ENCODE measurements at regions not wholly inside any gene's neighbourhood (a gene's known extent, or its start where the extent isn't known, plus 50 kb on each side); places are given as distances from the start of the nearest gene placed in this dataset.

GRCh38 chr10:57919864-57920263, 347.8 kb downstream of the IPMK start:
- no peak overlapping the region for H3K9ac ChIP-seq (ENCODE audit: low read length in 3 of 3)
- intact Hi-C loops (cut with DNase I), result no loop called here
- no peak overlapping the region for H3K27ac ChIP-seq (ENCODE audit: low read depth in 2 of 2, low read length in 2 of 2)
- no peaks in the 10 kb centered on the region for H3K4me1 ChIP-seq (ENCODE audit: control insufficient read depth in 2 of 3, insufficient read depth in 2 of 3, low read depth in 1 of 3, low read length in 3 of 3)
- no peaks in the 10 kb centered on the region for H3K9me3 ChIP-seq (ENCODE audit: control insufficient read depth in 2 of 3, insufficient read depth in 1 of 3, low read length in 3 of 3)
- no peak for TF ChIP-seq CTCF (IDR thresholded peaks at IDR 0.05; ENCODE audit: borderline replicate concordance, extremely low read depth, insufficient read depth)
- H3K27me3 ChIP-seq (ENCODE audit: control insufficient read depth, insufficient read depth, low read length), result no peaks in the 10 kb centered on the region
- no peak for DNase-seq
- no peaks in the 10 kb centered on the region for H3K36me3 ChIP-seq (ENCODE audit: control insufficient read depth in 2 of 3, insufficient read depth in 3 of 3, low read length in 3 of 3)
- H3K4me3 ChIP-seq (ENCODE audit: low read length in 3 of 3), result no peak overlapping the region
- no peak for FAIRE-seq

GRCh38 chr10:57917019-57917418, 350.7 kb downstream of the IPMK start:
- no peaks in the 10 kb centered on the region for H3K4me1 ChIP-seq (ENCODE audit: control insufficient read depth in 2 of 3, insufficient read depth in 2 of 3, low read depth in 1 of 3, low read length in 3 of 3)
- no peak overlapping the region for H3K27ac ChIP-seq (ENCODE audit: low read depth in 2 of 2, low read length in 2 of 2)
- no peak overlapping the region for H3K4me3 ChIP-seq (ENCODE audit: low read length in 3 of 3)
- intact Hi-C loops (cut with DNase I), result no loop called here
- TF ChIP-seq CTCF (IDR thresholded peaks at IDR 0.05; ENCODE audit: borderline replicate concordance, extremely low read depth, insufficient read depth), result no peak
- FAIRE-seq (no peak), DNase-seq (no peak)
- no peak overlapping the region for H3K9ac ChIP-seq (ENCODE audit: low read length in 3 of 3)
- no peaks in the 10 kb centered on the region for H3K36me3 ChIP-seq (ENCODE audit: control insufficient read depth in 2 of 3, insufficient read depth in 3 of 3, low read length in 3 of 3)
- H3K27me3 ChIP-seq (ENCODE audit: control insufficient read depth, insufficient read depth, low read length), result no peaks in the 10 kb centered on the region
- H3K9me3 ChIP-seq (ENCODE audit: control insufficient read depth in 2 of 3, insufficient read depth in 1 of 3, low read length in 3 of 3), result no peaks in the 10 kb centered on the region

GRCh38 chr10:57905861-57906260, 361.8 kb downstream of the IPMK start:
- no peak for FAIRE-seq
- Histone ChIP-seq H3K27ac (ENCODE audit: low read depth in 2 of 2, low read length in 2 of 2) (no peak overlapping the region), H3K36me3 (ENCODE audit: control insufficient read depth in 2 of 3, insufficient read depth in 3 of 3, low read length in 3 of 3) (no peaks in the 10 kb centered on the region), H3K9me3 (ENCODE audit: control insufficient read depth in 2 of 3, insufficient read depth in 1 of 3, low read length in 3 of 3) (no peaks in the 10 kb centered on the region), H3K4me1 (ENCODE audit: control insufficient read depth in 2 of 3, insufficient read depth in 2 of 3, low read depth in 1 of 3, low read length in 3 of 3) (no peaks in the 10 kb centered on the region), H3K4me3 (ENCODE audit: low read length in 3 of 3) (no peak overlapping the region), H3K9ac (ENCODE audit: low read length in 3 of 3) (no peak overlapping the region), H3K27me3 (ENCODE audit: control insufficient read depth, insufficient read depth, low read length) (no peaks in the 10 kb centered on the region)
- TF ChIP-seq CTCF (IDR thresholded peaks at IDR 0.05; ENCODE audit: borderline replicate concordance, extremely low read depth, insufficient read depth), result no peak
- no peak for DNase-seq
- intact Hi-C loops (cut with DNase I), result no loop called here

GRCh38 chr10:57905010-57905409, 362.7 kb downstream of the IPMK start:
- no peaks in the 10 kb centered on the region for H3K36me3 ChIP-seq (ENCODE audit: control insufficient read depth in 2 of 3, insufficient read depth in 3 of 3, low read length in 3 of 3)
- H3K9ac ChIP-seq (ENCODE audit: low read length in 3 of 3), result no peak overlapping the region
- H3K4me1 ChIP-seq (ENCODE audit: control insufficient read depth in 2 of 3, insufficient read depth in 2 of 3, low read depth in 1 of 3, low read length in 3 of 3), result no peaks in the 10 kb centered on the region
- H3K27ac ChIP-seq (ENCODE audit: low read depth in 2 of 2, low read length in 2 of 2), result no peak overlapping the region
- H3K4me3 ChIP-seq (ENCODE audit: low read length in 3 of 3), result no peak overlapping the region
- no peak for DNase-seq
- FAIRE-seq, result no peak
- TF ChIP-seq CTCF (IDR thresholded peaks at IDR 0.05; ENCODE audit: borderline replicate concordance, extremely low read depth, insufficient read depth), result no peak
- intact Hi-C loops (cut with DNase I), result no loop called here
- no peaks in the 10 kb centered on the region for H3K9me3 ChIP-seq (ENCODE audit: control insufficient read depth in 2 of 3, insufficient read depth in 1 of 3, low read length in 3 of 3)
- no peaks in the 10 kb centered on the region for H3K27me3 ChIP-seq (ENCODE audit: control insufficient read depth, insufficient read depth, low read length)

Data from kidney (tissue), 13 donors.